ENCODE measurements at regions not wholly inside any gene's neighbourhood (a gene's known extent, or its start where the extent isn't known, plus 50 kb on each side); places are given as distances from the start of the nearest gene placed in this dataset.

- DNase-seq (ENCODE audit: extremely low spot score), result no peak
- CTCF ChIA-PET, result interaction anchor here (0.9 to 1.5 kb wide), 7 partner anchors 9 to 599 kb away, joined by 3 to 5 read pairs (median 4); no protein-coding TSS in a partner anchor
- TF ChIP-seq CTCF (IDR thresholded peaks at IDR 0.05; ENCODE audit: control extremely low read depth, extremely low read depth, low read depth, missing control alignments), result no peak
- POLR2A ChIA-PET, result no interaction called here
These were observed 133.1 kb upstream of the PRSS1 start for GRCh38 chr7:142616121-142616643.

GRCh38 chr7:142615508-142615907, 133.8 kb upstream of the PRSS1 start:
- POLR2A ChIA-PET, result no interaction called here
- no peak for DNase-seq (ENCODE audit: extremely low spot score)
- CTCF ChIA-PET, result interaction anchor here (0.9 to 1.6 kb wide), 7 partner anchors 10 to 168 kb away, joined by 3 to 5 read pairs (median 4); no protein-coding TSS in a partner anchor
- TF ChIP-seq CTCF (IDR thresholded peaks at IDR 0.05; ENCODE audit: control extremely low read depth, extremely low read depth, low read depth, missing control alignments), result no peak

- DNase-seq (ENCODE audit: extremely low spot score), result no peak
- ChIA-PET POLR2A (no interaction called here), CTCF (interaction anchor here (1.4 to 2.1 kb wide), 2 partner anchors 11 to 169 kb away, joined by 3 to 6 read pairs; no protein-coding TSS in a partner anchor)
- no peak for TF ChIP-seq CTCF (IDR thresholded peaks at IDR 0.05; ENCODE audit: control extremely low read depth, extremely low read depth, low read depth, missing control alignments)
These were observed 135.2 kb upstream of the PRSS1 start for GRCh38 chr7:142614116-142614515.

- no peak for DNase-seq (ENCODE audit: extremely low spot score)
- no peak for TF ChIP-seq CTCF (IDR thresholded peaks at IDR 0.05; ENCODE audit: control extremely low read depth, extremely low read depth, low read depth, missing control alignments)
- ChIA-PET CTCF (interaction anchor here (1.0 to 2.5 kb wide), 5 partner anchors 9 to 602 kb away, joined by 3 to 11 read pairs (median 4); no protein-coding TSS in a partner anchor), POLR2A (no interaction called here)
These were observed 136.9 kb upstream of the PRSS1 start for GRCh38 chr7:142612237-142612881.

- POLR2A ChIA-PET, result no interaction called here
- no peak for TF ChIP-seq CTCF (IDR thresholded peaks at IDR 0.05; ENCODE audit: control extremely low read depth, extremely low read depth, low read depth, missing control alignments)
- CTCF ChIA-PET, result interaction anchor here (0.9 to 2.5 kb wide), 8 partner anchors 8 to 604 kb away, joined by 3 to 11 read pairs (median 4); no protein-coding TSS in a partner anchor
- DNase-seq (ENCODE audit: extremely low spot score), result no peak
These were observed 137.6 kb upstream of the PRSS1 start for GRCh38 chr7:142611566-142612236.

- ChIA-PET CTCF (interaction anchor here (1.0 to 7.5 kb wide), 17 partner anchors 17 to 606 kb away, joined by 3 to 88 read pairs (median 4); no protein-coding TSS in a partner anchor), POLR2A (no interaction called here)
- TF ChIP-seq CTCF (IDR thresholded peaks at IDR 0.05; ENCODE audit: control extremely low read depth, extremely low read depth, low read depth, missing control alignments), result no peak
- DNase-seq (ENCODE audit: extremely low spot score), result no peak
These were observed 140.4 kb upstream of the PRSS1 start for GRCh38 chr7:142608630-142609428.
